ENCODE measurements at regions not wholly inside any gene's neighbourhood (a gene's known extent, or its start where the extent isn't known, plus 50 kb on each side); places are given as distances from the start of the nearest gene placed in this dataset.
A peak's percentile ranks its signal among the peaks of the same experiment; 100 is the strongest.

GRCh38 chr2:128548461-128548891 is 229.8 kb upstream of the HS6ST1 start:
- DNase-seq (no peak), ATAC-seq (ENCODE audit: poor library complexity) (no peak)
- intact Hi-C loops (cut with DNase I): no loop called here

- DNase-seq: no peak
- intact Hi-C loops (cut with DNase I): no loop called here
- ATAC-seq (ENCODE audit: poor library complexity): no peak
These were observed 230.4 kb upstream of the HS6ST1 start for GRCh38 chr2:128549094-128549493.

- DNase-seq (no peak), ATAC-seq (ENCODE audit: poor library complexity) (no peak)
- intact Hi-C loops (cut with DNase I): no loop called here
These were observed 231.1 kb upstream of the HS6ST1 start for GRCh38 chr2:128549646-128550260.

DNA sequence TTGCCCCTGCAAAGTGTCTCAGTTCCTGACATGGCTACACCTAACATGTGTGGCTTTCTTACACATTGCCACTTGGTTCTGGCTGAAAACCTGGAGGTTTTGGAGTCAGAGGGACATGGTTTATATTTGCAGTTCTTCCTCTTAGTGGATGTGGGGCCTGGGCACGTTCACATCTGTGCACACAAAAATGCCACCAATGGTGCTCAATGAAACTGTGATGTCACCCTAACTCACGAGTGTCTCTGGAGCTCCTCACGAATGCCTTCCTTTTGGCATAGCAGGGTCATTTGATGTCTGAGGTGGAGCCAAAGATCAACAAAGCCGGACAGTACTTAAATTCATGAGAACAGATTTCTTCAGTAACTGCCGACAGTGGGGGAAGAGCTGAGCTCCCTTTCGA is 231.7 kb upstream of the HS6ST1 start:
- intact Hi-C loops (cut with DNase I): no loop called here
- no peak for DNase-seq
- no peak for ATAC-seq (ENCODE audit: poor library complexity)

DNA sequence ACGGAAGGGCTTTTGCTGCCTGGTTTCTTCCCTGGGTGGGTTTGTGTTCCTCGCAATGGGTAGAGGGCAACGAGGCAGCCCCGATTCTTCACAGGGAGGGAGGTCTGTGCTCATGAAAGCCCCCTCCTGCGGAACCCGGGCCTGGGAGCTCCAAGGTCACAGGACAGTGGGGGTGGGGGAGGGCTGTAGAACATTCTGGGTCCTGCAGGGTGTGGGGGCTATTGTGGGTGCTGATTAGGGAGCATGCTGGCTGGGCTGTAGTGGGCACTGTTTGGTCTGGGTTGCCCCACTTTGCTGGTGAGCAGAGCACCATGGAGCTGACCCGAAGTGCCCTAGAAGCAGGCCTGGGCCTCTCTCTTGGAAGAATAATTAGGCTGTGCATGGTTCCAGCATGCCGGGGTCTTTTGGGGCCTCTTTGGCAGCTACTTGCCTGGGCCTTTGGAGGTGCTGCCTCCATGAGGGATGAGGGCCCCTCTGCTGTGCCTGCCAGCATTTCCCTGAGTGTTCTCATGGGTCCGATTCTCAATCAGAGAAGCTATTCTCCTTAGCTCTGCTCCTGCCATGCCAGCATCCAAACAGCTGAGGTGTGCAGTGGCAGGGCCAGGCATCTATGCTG is 232.2 kb upstream of the HS6ST1 start:
- DNase-seq (no peak), ATAC-seq (ENCODE audit: poor library complexity) (no peak)
- intact Hi-C loops (cut with DNase I): no loop called here

DNA sequence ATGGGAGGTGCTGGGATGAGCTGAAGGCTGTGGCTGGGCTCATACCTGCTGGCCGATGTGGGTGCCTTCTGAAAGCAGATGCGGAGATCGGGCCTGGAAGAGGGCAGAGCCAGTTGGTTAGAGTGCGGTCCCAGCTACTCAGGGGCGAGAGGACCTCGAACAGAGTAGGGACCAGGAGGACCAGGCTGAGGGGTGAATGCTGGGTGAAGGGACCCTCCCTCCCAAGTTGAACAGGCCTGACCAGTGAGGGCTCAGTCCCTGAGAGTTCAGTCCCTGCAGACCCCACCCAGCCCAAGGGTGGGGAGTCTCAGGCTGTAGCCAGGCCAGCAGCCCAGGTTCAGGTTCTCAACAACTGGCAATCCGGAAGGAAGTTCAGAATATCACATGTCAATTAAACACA is 232.8 kb upstream of the HS6ST1 start:
- intact Hi-C loops (cut with DNase I): no loop called here
- ATAC-seq (ENCODE audit: poor library complexity) (no peak), DNase-seq (no peak)

DNA sequence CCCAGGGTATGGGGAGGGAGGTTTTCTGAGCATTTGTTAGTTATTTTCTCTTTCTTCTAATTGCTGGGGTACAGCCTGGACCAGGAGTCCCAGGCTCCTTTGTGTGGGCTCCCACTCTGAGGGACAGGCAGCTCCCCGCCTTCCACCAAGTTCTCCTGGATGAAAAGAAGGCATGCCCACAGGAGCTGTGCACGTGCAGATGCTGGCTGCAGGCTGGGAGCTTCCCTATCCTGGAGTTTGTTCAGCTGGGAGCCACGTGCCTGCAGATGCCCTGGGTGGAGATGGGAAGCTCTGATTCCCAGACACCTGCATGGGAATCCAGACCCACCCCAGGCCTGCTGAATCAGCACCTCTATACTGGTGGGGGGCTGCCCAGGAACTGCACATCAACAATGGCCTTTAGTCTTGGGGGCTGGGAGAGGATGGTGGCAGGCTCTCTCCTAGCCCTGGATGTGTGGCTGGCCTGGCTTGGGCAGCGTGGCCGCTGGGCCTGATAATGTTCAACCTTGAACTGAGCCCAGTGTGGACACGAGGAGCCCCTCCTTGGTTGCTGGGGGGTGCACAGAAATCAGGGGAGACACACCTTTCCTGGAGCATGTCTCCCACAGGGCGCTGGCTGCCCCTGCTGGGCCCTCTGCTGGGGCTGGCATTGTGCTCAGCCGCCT is 233.6 kb upstream of the HS6ST1 start:
- ATAC-seq (ENCODE audit: poor library complexity): no peak
- intact Hi-C loops (cut with DNase I): no loop called here
- no peak for DNase-seq

- DNase-seq: peak; percentile 73
- intact Hi-C loops (cut with DNase I): no loop called here
- ATAC-seq (ENCODE audit: poor library complexity): peak; percentile 47
These were observed 234.3 kb upstream of the HS6ST1 start for GRCh38 chr2:128552806-128553551.

- intact Hi-C loops (cut with DNase I): no loop called here
- DNase-seq (no peak), ATAC-seq (ENCODE audit: poor library complexity) (no peak)
These were observed 235.6 kb upstream of the HS6ST1 start for GRCh38 chr2:128554151-128554769.

GRCh38 chr2:128555433-128555832 is 236.8 kb upstream of the HS6ST1 start:
- DNase-seq (no peak), ATAC-seq (ENCODE audit: poor library complexity) (no peak)
- intact Hi-C loops (cut with DNase I): no loop called here

GRCh38 chr2:128556089-128556488 is 237.4 kb upstream of the HS6ST1 start:
- DNase-seq (no peak), ATAC-seq (ENCODE audit: poor library complexity) (no peak)
- intact Hi-C loops (cut with DNase I): no loop called here

DNA sequence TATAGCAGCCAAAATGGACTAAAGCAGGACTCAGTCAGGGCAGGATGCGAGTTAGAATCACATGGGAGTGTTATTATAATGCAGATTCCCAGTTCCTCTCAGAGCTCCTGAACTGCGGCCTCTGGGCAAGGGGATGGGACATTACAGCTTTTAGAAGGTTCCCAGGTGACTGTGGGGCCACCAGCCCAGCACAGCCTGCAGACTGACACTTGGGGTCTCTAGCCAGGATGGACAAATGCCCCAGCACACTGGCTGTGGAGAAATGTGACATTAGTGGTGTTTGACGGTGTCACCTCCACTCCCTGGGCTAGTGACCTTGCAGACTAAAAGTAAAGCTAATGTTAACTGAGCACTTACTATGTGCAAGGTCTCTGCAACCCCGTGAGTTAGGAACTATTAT is 238.0 kb upstream of the HS6ST1 start:
- ATAC-seq (ENCODE audit: poor library complexity) (no peak), DNase-seq (no peak)
- intact Hi-C loops (cut with DNase I): no loop called here

DNA sequence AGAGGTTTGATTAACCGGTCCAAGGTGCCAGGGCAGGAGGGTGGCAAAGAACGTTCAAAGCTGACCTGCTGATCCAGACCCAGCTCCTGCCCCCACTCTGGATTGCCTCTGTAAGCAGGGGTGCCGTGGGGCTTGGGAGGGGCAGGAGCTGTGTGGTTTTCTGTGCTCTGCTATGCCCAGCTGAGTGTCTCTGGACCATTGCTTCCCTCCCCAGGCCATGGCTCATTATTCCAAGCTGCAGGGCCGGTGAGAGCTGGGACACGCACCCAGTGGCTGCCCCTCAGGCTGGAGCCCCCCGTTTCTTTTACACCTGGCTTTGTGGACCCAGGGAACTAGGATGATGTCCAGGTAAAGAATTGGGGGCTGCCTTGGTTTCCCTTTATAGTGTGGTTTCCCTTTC is 238.4 kb upstream of the HS6ST1 start:
- DNase-seq (no peak), ATAC-seq (ENCODE audit: poor library complexity) (no peak)
- intact Hi-C loops (cut with DNase I): no loop called here

- peak; percentile 53 for ATAC-seq (ENCODE audit: poor library complexity)
- intact Hi-C loops (cut with DNase I): no loop called here
- DNase-seq: no peak
These were observed 239.2 kb upstream of the HS6ST1 start for GRCh38 chr2:128557831-128558241.

GRCh38 chr2:128558441-128558840 is 239.8 kb upstream of the HS6ST1 start:
- no peak for DNase-seq
- no peak for ATAC-seq (ENCODE audit: poor library complexity)
- intact Hi-C loops (cut with DNase I): no loop called here

GRCh38 chr2:128558895-128559532 is 240.3 kb upstream of the HS6ST1 start:
- intact Hi-C loops (cut with DNase I): no loop called here

GRCh38 chr2:128559533-128560515 is 241.2 kb upstream of the HS6ST1 start:
- DNase-seq (no peak), ATAC-seq (ENCODE audit: poor library complexity) (no peak)
- intact Hi-C loops (cut with DNase I): no loop called here

More at GRCh38 chr2:128558895-128559532, 240.3 kb upstream of the HS6ST1 start:
- ATAC-seq (ENCODE audit: poor library complexity) (no peak), DNase-seq (no peak)

- no peak for ATAC-seq (ENCODE audit: poor library complexity)
- DNase-seq: no peak
- intact Hi-C loops (cut with DNase I): no loop called here
These were observed 242.1 kb upstream of the HS6ST1 start for GRCh38 chr2:128560718-128561117.
